Superior temporal gyrus (tissue), 1 donor: ENCODE measurements at regions not wholly inside any gene's neighbourhood (a gene's known extent, or its start where the extent isn't known, plus 50 kb on each side); places are given as distances from the start of the nearest gene placed in this dataset.
"Not testable (repeated sequence)": the region's sequence is repeated elsewhere in the genome, so short reads cannot be mapped to it uniquely, and the experiment has no call there.

Source experiments
- DNase-seq: peaks from one replicate; pipeline ENCODE4 v3.0.0-alpha.2; 2016; ENCODE audit errors: extremely low spot score

DNA sequence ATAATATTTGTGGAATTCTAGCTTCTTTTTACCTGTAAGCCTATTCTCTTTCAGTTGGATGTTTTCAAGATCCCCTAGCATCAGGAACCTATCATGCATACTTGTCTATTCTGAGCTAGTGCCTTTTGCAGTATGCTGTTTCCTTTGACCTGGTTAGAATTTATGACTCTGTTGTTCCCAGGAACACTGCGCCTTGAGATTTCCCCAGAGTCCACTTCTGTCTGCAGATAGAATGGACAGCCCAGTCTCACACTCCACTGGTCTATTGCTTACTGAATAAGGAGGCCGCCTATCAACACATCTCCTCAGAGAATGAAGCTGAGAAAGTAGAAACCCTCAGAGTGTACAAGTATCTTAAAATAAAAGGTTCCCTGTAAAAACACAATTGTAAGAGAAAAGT, 465.1 kb upstream of the GALNTL6 start:
- no peak for DNase-seq

DNA sequence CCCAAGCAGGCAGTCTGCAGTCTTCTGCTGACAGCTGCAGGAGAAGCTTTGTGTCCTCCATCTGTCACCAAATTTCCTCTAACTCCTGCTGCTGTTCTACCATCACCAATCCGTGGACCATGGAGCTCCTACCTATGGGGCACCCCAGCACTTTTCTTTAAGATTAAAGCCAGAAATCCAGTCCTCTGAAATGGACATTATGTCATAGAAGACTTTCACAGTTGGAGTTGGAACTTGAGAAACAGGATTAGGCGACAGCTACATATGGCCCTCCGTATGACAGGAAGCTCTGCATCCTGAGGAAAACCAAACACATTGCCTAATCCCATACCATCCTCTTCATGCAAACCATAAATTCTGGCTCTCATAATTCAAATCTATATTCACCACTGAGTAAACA, 470.6 kb upstream of the GALNTL6 start:
- DNase-seq, result no peak

DNA sequence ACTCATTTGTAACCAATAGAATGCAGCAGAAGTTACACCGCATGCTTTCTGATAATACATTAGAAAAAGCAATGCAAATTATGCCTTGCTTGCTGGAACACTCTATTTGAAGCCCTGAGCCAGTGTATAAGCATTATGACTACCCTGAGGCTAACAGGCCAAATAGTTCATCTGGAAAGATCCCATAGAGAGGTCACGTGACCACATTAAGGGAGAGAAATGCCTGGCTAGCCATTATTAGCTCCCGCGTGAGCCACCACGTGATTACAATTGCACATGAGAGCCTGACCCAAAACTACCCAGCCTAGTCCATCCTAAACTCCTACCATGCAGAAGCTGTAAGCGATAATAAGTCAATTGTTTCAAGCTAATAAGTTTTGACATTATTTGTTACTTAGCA, 472.9 kb upstream of the GALNTL6 start:
- DNase-seq, result no peak

DNA sequence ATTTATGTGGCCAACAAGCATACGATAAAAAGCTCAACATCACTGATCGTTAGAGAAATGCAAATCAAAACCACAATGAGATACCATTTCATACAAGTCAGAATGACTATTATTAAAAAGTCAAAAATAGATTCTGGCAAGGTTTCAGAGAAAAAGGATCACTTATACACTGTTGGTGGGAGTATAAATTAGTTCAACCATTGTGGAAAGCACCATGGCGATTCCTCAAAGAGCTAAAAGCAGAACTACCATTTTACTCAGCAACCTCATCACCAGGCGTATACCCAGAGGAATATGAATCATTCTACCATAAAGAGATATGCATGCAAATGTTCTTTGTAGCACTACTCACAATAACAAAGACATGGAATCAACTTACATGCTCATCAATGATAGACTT, 478.7 kb upstream of the GALNTL6 start:
- no peak for DNase-seq

DNA sequence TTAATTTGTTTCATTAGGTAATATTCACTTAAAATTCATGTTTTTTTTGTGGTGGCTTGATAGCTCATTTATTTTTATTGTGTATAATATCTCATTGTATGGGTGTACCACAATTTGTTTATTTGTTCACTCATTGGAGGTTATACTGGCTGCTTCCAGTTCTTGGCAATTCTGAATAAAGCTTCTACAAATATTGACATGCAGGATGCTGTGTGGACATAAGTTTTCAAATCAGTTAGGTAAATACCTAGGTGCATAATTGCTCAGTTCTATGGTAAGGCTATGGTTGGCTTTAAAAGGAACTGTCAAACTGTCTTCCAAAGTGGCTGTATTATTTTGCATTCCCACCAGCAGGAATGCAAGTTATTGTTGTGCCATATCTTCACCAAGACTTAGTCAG, 504.5 kb upstream of the GALNTL6 start:
- DNase-seq, result no peak

DNA sequence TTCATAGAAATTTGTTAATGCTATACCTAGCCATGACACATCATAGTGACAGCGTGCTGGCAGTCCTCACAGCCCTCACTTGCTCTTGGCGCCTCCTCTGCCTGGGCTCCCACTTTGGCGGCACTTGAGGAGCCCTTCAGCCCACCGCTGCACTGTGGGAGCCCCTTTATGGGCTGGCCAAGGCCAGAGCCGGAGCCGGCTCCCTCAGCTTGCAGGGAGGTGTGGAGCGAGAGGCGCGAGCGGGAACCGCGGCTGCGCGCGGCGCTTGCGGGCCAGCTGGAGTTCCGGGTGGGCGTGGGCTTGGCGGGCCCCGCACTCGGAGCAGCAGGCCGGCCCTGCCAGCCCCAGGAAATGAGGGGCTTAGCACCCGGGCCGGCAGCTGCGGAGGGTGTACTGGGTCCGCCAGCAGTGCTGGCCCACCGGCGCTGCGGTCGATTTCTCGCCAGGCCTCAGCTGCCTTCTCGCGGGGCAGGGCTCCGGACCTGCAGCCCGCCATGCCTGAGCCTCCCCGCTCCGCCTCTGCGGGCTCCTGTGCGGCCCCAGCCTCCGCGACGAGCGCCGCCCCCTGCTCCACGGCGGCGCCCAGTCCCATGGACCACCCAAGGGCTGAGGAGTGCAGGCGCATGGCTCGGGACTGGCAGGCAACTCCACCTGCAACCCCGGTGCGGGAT, 515.0 kb upstream of the GALNTL6 start:
- not testable (repeated sequence) for DNase-seq

DNA sequence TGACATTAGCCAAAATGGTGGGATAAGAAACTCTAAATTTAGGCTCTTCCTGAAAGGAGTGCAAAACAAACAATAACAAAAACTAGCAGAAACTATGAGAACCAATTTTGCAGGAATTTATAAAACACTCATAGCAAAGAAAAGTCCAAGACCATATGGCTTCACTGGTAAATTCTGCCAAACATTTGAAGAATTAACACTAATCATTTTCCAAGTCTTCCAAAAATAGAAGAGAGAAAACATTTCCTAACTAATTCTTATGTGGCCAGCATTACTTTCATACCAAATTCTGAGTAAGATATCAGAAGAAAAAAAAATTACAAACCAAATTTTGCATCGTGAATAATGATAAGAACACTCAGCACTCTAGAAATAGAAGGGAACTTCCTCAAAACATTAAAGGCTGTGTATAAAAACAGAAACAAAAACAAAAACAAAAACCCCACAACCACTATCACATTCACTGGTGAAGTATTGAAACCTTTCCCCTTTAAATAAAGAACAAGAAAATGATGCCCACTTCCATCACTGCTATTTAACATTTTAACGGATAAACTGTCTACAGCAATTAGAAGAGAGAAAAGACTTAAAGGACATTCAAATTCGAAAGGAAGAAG, 524.3 kb upstream of the GALNTL6 start:
- DNase-seq, result no peak

DNA sequence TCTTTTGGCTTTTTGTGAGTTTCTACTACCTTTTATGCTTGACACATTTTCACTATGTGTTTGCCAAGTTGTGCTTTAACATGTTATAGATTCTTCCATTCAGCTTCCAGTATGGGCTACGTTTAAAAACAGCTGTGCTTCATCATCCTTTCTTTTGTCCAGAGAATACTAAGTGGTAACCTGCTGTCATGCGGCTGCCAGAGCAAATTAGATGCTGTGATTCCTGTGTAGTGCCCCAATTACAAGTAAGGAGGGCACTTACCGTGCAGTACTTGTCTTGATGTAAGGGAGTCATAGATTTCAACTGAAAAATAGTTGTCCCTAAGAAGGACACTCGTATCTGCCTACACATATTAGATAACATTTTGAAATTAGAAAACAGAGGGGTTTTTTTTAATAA, 531.8 kb upstream of the GALNTL6 start:
- no peak for DNase-seq

DNA sequence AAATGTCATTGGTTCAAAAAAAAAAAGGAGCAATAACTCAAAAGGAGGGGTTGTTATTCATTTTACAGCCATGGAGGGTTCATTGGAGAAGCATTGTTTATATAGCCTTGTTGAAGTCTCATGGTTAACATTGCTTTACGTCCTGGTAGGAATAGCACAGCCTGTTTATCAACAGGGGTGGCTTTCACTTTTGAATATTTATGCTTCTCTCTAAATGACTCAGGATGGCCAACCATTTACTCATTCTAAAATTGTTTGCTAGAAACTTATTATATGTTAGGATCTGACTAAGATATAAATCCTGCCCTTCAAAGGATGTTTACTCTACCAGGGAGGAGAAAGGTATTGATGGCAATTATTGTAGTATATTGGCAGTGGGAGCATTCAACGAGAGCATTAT, 534.1 kb upstream of the GALNTL6 start:
- DNase-seq, result no peak

DNA sequence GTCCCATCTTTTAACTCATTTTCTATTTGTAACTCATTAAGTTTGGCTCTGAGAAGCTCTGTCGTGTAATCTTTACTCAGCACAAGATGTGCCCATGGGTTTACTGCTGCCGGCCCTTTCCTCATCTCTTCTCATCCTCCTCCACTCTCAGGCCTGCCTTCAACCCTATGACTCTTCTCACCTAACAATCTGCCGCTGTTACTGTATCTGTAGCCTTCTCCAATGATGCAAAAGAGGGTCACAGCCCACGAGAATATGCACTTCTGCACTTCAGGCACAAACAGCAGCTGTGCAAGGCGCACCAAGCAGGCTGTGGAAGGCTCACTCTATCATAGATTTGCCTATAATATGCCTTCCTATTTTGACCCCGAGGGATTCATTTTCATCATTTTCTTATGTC, 546.5 kb upstream of the GALNTL6 start:
- DNase-seq, result no peak

DNA sequence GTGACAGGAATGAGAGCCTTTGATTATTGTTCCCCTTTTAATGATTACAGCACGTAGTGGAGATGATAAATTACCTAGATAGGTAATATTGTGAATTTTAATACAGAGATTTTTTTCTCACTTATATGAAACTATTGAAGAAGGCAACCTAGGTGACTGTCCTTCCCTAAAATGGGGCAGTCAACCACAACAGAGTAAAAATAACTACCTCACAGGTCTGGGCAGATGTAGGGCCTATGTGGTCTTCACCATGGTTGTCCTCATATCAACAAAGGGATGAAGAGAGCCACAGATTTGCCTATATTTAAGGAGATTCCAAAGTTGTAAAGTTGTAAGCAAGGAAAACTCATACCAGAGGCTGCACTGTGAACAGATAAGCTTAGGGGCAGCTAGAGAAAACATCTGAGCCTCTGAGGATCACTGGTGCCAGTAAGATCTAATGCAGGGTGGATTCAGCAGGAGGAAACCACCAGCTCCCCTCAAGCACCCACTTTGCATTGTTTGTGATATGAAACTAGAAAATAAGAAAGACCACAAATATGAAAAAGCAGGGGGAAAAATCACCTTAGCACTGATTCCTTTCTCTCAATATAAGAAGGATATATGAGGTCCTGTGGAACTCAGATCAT, 547.9 kb upstream of the GALNTL6 start:
- no peak for DNase-seq

DNA sequence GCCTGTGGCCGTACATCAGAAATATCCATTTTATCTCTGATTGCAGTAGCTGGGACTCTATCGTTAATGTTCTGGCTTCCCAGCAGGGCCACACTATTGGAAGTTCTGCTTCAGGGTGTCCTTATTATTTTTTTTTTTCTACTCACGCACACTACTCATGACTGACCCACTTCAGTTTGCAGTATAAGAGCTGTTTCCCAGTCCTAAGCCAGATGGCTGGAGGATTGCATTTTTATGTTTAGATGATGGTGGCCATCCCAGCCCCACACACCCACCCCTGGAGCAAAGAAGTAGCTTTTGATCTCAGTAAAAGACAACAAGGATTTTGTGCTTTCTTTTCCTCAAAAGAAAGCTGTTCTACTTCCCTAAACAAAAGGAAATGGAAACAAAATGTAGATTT, 557.0 kb upstream of the GALNTL6 start:
- no peak for DNase-seq

DNA sequence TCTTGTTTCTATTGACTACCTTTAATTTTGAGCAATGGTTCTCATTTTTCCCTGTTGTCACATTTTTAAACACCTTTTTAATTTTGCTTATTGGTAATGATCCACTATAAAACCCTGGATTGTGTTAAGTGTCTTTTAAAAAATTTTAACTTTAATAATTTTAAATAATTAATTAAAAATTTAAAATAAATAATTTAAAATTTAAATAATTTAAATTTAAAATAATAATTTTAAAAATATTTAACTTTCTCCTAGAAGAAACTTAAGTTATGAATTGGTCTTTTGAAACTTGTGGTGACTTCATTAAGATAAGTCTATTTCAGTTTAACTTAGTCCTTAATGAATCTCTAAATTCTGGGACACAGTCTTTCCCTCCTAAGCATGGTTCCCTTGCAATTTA, 566.3 kb upstream of the GALNTL6 start:
- DNase-seq, result no peak

DNA sequence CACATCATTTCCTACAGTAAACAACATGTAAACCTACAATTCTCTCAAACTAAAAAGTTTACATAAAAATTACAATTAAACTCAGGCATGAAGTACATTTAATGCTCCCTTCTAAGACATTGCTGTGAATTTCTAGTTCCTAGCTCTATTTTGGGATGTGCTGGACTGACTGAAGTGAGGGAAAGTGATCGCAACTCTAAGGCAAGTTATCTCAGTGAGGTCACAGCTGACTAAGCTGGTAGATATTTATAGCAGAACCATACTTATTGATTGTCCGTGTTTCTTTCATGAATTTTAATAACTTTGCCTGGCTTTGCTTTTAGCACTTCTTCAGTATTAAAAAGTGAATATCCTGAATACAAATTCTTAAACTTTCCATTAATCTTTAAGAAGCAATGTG, 570.4 kb upstream of the GALNTL6 start:
- DNase-seq, result no peak

DNA sequence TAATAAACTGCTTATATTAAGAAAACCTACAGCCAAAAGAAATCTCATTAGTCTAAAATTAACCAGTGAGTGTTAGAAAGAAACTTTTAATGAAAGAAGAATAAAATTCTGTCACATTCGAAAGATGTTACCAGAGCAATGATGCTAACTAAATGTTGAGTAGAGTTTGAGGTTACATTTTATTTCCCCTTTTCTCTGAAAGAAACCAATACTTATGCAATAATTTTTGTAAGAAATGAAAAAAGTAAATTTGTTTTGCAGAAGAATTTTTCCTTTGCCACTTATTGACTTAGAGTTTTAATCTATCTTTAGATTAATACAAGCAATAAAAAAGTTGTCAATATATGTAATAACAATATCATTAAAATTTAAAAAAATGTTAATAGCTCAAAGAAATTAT, 574.0 kb upstream of the GALNTL6 start:
- no peak for DNase-seq

DNA sequence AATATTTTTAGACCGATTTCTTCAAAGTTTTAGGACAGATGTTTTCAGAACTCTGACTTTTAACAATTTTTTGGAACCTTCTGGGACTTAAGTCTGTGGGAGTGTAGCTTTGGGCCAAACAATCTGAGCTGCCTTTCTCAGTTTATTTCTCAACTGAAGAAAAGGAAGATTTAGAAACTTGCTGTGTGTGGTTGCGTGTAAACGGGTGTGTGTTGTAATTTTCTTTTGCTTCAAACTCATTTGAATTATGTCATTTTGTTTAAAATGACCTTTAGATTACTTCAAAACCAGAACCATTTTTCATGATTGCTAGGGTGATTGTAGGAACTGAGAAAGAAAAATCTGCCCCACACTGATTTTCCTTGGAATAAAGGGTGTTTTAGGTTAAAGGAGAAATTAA, 577.7 kb upstream of the GALNTL6 start:
- DNase-seq, result no peak

DNA sequence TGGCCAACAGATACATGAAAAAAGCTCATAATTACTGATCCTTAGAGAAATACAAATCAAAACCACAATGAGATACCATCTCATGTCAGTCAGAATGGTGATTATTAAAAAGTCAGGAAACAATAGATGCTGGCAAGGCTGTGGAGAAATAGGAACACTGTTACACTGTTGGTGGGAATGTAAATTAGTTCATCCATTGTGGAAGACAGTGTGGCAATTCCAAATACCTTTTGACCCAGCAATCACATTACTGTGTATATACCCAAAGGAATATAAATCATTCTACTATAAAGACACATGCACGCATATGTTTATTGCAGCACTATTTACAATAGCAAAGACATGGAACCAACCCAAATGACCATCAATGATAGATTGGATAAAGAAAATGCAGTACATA, 583.9 kb upstream of the GALNTL6 start:
- DNase-seq, result not testable (repeated sequence)

DNA sequence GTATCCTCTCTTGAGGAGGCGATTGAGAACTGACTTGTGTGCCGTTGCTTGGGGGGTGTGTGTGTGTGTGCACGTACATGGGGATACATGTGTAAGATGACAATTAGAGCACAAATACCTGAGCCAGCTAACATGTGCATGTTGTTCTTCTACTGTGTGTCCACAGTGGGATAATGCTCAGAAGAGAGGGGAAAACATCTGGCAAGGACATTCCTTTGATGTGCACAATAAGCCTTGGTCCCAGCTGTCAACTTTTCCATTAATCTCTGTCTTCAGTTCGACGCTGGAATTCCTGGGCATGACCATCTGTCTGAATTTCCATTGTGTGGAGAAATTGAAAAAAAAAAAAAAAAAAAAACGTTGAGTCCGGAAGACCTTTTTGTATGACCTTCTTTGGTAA, 592.0 kb upstream of the GALNTL6 start:
- DNase-seq, result no peak

DNA sequence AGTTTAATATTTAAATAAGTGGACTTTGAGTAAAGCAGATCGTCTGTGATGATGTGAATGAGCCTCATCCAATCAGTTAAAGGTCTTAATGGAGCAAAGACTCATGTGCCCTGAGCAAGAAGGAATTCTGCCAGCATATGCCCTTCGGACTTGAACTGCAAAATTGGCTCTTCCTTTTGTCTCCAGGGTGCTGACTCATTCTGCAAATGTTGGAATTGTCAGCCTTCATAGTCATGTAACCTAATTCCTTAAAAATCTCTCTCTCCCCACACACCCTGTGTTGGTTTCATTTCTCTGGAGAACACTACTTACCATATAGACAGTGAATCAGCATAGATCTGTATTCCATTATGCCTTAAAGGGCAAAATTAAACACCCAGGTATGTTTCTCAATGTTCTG, 609.8 kb upstream of the GALNTL6 start:
- no peak for DNase-seq

DNA sequence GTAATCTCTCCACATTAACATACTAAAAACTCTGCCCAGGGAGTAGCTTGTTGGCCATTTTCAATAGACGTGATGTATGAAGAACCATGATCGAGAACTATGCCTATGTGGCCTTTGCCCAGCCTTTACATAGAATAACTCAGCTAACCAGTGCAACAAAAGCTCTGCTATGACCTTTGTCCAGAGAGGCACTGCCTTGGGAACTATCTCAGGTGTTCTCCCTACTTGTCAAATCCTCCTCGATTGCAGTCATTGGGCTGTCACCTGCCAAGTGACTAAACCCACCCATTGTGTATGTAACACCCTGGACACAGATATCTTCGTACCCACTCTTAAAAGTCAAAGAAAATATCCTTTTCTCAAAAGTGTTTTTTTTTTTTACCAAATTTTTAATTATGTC, 610.3 kb upstream of the GALNTL6 start:
- no peak for DNase-seq

DNA sequence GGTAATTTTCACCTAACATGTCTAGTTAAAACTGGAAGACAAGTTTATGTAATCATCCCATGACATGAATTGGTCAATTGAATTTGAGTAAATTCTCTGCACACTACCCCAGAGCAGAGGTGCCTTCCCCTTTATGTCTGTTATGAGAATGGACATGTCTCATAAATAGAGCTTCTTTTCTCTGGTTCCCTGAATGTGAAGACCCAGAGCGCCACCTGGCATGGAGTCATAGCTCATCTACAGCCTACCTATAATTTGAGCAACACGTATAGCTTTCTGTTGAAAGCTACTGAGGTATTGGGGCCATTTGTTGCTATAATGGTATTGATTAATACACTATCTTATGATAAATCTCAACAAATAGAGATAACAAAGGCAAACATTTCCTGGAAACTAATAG, 626.5 kb upstream of the GALNTL6 start:
- DNase-seq, result no peak

DNA sequence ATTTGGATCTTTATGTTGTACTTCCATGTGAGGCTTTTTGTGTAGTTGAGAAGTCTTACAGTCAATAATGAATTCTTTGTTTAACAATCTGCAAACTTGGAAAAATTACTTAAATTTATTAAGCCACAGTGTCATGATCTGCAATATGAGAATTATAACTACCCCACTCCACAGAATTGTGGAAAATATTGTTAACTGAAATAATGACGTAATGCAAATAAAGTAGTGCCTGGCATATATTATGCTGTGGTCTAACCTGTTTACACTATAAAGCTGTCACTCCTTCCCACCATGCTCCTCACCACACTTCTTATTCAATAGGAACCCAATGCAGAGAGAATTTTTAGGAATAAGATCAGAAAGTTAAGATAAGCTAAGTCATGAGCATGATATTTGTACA, 632.1 kb upstream of the GALNTL6 start:
- no peak for DNase-seq

DNA sequence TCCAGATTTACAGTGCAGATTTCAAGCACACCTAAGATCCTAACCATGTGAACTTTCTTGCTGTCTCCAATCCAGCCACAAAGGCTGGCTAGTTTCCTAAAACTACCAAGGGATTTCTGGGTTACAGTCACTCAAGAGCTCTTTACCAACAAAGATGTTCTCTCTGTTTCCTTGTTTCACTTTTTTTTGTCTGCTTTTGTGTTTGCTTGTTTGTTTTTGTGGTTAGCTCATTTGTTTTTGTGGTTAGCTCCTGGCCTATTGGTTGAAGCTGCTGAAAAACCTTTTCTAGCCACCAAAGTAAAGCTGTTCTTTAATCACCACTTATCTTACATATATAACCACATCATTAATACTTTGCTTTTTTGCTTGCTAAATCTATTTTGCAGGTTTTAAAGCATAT, 642.5 kb upstream of the GALNTL6 start:
- no peak for DNase-seq

DNA sequence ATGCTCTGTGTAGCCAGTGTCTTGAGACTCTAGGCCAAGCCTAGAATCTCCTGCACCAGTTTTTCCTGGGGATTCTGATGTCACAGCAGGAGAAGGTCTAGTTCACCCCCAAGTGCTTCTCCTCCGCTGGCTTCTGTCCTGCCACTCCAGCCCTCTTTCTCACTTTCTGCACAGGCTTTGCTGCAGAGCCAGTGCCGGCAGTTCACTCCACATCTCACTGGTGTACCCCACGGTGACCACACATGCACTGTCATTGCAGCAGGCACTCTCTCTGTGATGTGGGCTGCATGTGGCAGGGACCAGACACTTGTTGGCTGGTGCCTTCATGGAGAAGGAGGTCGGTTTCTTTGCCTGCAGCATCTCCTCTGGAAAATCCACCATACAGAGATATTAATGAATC, 643.8 kb upstream of the GALNTL6 start:
- no peak for DNase-seq
